GM21528 (cell line): ENCODE measurements at regions not wholly inside any gene's neighbourhood (a gene's known extent, or its start where the extent isn't known, plus 50 kb on each side); places are given as distances from the start of the nearest gene placed in this dataset.
"Not testable (repeated sequence)": the region's sequence is repeated elsewhere in the genome, so short reads cannot be mapped to it uniquely, and the experiment has no call there.

ENCODE experiments used
- ATAC-seq: cut with Tn5 transposase; IDR thresholded peaks from one replicate; pipeline ENCODE4 v1.9.1; 2021; ENCODE audit warnings: mild to moderate bottlenecking, moderate library complexity; ENCODE audit not compliant: unreplicated experiment, low FRiP score

- no peak for ATAC-seq
Measured at GRCh38 chr16:75971334-75971733, 245.0 kb upstream of the CPHXL start.

DNA sequence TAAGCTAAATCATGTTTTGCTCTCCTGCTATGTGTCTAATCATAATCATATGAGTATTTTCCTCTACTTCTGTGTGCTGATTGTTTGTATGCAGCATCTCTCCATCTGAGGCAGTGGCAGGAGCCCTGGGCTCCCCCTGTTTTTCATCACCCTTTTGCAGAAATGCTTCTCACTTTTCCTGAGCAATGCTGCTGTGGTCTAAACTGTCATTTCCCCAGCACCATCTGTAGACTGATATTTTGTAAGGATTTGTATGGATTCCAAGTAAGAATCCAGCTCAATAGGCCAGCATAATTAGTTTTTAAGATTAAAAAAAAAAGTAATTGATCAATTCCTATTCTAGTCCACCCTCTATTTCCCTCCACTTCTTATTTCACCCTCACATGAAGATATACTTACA lies 257.0 kb upstream of the CPHXL start:
- no peak for ATAC-seq

DNA sequence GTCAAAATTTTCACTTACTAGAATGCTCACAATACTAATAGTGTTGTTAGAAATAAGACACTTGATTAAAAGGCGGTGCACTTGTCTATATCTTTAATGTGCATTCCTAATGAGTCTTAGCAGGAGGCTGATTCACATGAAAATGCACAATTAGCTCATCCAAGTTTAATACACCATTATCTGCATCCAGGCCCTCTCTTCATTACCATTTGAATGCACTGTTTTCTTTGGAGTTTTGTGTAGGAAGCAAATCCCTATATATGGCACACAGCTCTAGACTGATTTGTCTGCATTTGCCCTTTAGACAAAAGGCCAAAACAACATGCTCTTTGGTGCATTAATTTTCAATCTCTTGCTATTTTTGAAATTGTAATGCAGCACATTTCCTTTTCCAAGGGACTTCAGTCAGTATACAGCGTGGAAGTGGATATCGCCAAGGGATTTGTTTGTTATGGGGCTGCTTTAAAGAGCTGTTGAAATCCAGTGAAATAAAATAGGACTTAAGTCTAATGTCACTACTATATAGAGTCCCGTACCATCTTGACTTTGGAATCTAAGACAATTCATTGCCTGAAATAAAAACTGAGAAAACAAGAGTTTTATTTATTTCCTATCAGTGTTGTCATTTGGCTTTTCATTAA lies 257.6 kb upstream of the CPHXL start:
- no peak for ATAC-seq

- ATAC-seq: no peak
Measured at GRCh38 chr16:75987323-75987722, 261.0 kb upstream of the CPHXL start.

DNA sequence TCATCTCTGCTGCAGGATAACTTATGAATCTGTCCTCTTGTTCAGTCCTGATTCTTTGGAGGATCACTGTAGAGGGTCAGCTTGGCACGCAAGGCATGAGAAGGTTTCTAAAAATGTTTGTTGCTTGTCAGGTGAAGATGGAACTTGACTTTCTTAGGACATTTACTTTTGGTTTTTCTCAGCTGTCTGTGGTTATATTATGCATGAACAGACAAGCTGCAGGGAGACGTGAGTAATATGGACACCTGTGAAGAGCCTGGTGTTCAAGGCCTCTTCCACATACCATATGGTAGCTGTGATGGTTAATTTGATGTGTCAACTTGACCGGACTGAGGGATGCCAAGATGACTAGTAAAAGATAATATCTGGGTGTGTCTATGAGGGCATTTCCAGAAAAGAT lies 270.2 kb upstream of the CPHXL start:
- no peak for ATAC-seq

DNA sequence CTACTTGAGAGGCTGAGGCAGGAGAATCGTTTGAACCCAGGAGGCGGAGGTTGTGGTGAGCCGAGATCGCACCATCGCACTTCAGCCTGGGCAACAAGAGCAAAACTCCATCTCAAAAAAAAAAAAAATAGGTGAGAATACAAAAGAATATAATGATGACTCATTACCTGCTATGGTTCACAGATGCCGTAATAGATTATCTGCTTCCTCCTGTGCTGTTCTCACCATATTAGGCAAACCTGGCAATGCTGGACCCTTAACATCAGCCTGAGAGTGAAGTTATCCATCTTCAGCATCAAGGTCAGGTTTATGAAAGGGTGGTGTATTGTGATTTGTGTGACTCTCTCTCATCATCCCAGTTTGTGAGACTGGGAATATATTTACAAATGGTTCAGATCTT lies 271.3 kb upstream of the CPHXL start:
- ATAC-seq: no peak

GRCh38 chr16:76007645-76008044 lies 269.6 kb upstream of the CNTNAP4 start:
- no peak for ATAC-seq

- ATAC-seq: no peak
Measured at GRCh38 chr16:76023835-76024234, 253.4 kb upstream of the CNTNAP4 start.

DNA sequence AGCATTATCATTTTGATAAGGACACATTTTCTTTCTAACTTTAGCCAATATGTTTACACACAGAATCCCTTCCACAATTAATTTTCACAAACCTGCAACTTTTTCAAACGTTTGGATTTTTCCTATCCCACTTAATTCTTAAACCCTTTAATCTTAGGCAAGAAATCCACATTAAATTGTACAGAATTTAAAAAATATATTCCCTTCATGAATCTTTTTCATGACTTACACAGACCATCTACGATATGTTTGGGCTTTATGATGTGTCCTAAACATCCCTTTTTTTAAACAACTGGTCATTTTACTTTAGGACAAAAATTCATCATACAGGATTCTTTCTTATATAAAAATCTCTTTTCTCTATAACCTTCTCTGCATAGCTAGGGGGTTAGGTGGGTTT lies 241.5 kb upstream of the CNTNAP4 start:
- ATAC-seq: no peak

GRCh38 chr16:76038097-76038496 lies 239.1 kb upstream of the CNTNAP4 start:
- ATAC-seq: no peak

DNA sequence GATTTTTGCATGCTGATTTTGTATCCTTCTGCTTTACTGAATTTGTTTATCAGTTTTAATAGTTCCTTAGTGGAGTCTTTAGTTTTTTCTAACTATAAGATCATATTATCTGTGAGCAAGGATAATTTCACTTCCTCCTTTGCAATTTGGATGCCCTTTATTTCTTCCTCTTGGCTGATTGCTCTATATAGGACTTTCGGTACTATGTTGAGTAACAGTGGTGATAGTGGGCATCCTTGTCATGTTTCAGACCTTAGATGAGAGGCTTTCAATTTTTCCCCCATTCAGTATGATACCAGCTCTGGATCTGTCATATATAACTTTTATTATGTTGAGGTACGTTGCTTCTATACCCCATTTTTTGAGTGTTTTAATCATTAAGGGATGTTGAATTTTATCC lies 224.5 kb upstream of the CNTNAP4 start:
- no peak for ATAC-seq

DNA sequence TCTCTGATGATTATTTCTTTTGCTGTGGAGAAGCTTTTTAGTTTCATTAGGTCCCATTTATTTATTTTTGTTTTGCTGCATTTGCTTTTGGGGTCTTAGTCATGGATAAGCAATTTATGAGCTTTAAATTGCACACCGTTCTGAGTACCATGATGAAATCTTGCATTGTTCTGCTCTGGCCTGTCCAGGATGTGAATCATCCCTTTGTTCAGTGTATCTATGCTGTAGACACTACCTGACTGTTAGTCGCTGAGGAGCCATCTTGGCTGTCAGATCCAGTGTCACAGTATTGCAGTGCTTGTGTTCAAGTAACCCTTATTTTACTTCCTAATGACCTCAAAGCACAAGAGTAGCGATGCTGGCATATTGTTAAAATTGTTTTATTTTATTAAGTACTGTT lies 218.0 kb upstream of the CNTNAP4 start:
- ATAC-seq: no peak

DNA sequence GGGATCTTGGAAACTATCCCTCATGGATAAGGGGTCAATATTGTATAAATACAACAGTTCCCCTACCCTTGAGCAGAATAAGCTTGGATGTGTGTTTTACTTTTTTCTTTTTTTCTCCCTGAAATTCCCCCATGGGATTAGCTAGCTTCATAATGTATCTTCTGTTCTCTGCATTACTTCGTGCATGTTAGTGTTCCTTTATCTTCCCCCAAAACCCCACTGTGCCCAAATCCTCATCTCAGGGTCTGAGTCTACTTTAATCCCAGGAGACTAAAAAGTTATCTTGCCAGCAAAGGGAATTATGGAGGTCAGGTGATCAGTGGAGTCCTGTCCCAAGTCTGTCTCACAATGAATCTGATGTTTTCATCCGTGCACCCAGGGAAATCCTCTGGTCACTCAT lies 217.5 kb upstream of the CNTNAP4 start:
- ATAC-seq: no peak

- ATAC-seq: no peak
Measured at GRCh38 chr16:76071690-76072089, 205.5 kb upstream of the CNTNAP4 start.

- no peak for ATAC-seq
Measured at GRCh38 chr16:76081967-76082366, 195.2 kb upstream of the CNTNAP4 start.

GRCh38 chr16:76106647-76107046 lies 170.6 kb upstream of the CNTNAP4 start:
- no peak for ATAC-seq

- ATAC-seq: no peak
Measured at GRCh38 chr16:76108460-76108859, 168.7 kb upstream of the CNTNAP4 start.

DNA sequence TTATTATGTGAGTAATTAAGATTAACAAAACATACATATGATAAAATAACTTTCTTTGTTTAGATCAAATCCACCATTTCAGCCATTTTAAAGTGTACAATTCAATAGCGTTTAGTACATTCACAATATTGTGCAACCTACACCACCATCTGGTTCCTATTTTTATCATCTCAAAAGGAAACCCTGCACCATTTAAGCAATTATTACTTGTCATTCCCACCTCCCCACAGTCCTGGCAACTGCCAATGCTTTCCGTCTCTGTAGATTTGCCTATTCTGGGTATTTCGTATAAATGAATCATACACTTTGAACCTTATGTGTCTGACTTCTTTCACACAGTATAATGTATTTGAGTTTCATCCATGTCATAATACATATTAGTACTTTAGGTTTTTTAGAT lies 162.5 kb upstream of the CNTNAP4 start:
- no peak for ATAC-seq

DNA sequence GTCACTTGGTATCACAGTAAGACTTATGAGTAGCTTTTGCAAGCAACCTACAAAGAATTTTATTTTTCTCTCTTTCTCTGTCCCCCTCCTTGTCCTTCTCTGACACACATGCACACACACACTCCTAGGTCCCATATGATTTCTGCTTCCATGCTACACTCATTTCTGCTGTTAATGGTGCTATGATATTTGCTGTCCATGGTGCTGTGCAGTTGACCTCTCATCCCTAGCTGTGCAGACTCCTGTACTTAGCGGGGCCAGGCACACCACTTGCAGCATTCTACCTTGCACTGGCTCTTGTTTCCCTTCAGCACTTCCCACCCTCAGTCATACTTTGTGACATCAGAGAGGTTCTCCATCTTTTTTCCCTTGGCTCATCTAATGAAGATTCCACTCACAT lies 158.9 kb upstream of the CNTNAP4 start:
- no peak for ATAC-seq

DNA sequence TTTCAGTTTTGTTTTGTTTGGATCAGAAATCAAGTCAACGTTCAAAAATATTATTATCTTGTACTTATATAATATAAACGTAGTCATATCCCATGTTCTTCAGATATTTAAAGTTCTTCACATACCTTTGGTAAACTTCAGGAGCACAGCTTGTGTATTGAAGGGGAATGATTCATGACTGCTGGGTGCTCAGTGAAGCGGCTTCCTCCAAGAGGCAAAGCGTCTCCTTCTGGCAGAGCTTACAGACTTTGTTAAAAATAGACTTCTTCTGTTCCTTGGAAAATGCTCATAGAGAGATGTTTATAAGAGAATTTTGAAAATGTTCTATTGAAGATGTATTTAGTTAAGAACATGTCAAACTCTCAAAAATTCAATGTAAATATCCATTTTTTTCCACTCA lies 155.6 kb upstream of the CNTNAP4 start:
- no peak for ATAC-seq

GRCh38 chr16:76123966-76124365 lies 153.2 kb upstream of the CNTNAP4 start:
- ATAC-seq: no peak

GRCh38 chr16:76125871-76126270 lies 151.3 kb upstream of the CNTNAP4 start:
- no peak for ATAC-seq

DNA sequence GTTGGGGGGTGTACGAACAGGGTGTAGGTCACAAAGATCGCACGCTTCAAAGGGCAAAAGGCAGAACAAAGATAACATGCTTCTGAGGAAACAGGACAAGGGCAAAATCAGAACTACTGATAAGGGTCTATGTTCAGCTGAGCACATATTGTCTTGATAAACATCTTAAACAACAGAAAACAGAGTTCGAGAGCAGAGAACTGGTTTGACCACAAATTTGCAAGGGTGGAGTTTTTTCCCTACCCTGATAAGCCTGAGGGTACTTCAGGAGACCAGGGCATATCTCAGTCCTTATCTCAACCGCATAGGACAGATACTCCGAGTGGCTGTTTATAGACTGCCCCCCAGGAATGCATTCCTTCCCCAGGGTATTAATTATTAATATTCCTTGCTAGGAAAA lies 139.1 kb upstream of the CNTNAP4 start:
- not testable (repeated sequence) for ATAC-seq
